ENCODE measurements at regions not wholly inside any gene's neighbourhood (a gene's known extent, or its start where the extent isn't known, plus 50 kb on each side); places are given as distances from the start of the nearest gene placed in this dataset.

DNA sequence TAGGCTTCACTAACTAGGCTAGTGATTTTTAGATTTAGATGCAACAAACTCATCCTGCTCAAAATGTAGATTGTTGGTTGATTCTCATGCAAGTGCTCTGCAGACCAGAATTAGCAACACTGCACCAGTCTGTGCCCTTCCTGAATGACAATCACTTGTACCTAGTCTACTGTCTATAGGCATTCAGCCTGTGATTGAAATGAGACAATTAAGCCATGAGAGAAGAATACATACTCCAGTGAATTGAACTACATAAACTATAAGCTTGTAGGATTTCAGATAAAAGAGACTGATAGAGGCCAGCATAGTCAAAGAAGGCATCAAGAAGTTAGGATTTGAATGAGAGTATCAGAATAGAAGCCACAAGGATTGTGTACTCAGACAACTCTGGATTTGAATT, 138.3 kb upstream of the NRXN1 start:
- Histone ChIP-seq H3K4me3 (no peak overlapping the region), H3K4me1 (no peaks in the 10 kb centered on the region), H3K9me3 (peaks cover 0 to 4% of the 10 kb centered on the region in 2 donors), H3K27ac (no peak overlapping the region), H3K27me3 (no peaks in the 10 kb centered on the region), H3K36me3 (no peaks in the 10 kb centered on the region)
- ATAC-seq, result no peak
- TF ChIP-seq, protein P1, sequence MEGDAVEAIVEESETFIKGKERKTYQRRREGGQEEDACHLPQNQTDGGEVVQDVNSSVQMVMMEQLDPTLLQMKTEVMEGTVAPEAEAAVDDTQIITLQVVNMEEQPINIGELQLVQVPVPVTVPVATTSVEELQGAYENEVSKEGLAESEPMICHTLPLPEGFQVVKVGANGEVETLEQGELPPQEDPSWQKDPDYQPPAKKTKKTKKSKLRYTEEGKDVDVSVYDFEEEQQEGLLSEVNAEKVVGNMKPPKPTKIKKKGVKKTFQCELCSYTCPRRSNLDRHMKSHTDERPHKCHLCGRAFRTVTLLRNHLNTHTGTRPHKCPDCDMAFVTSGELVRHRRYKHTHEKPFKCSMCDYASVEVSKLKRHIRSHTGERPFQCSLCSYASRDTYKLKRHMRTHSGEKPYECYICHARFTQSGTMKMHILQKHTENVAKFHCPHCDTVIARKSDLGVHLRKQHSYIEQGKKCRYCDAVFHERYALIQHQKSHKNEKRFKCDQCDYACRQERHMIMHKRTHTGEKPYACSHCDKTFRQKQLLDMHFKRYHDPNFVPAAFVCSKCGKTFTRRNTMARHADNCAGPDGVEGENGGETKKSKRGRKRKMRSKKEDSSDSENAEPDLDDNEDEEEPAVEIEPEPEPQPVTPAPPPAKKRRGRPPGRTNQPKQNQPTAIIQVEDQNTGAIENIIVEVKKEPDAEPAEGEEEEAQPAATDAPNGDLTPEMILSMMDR (IDR thresholded peaks at IDR 0.05), result no peak
- intact Hi-C loops (cut with DNase I), result no loop called here
- DNase-seq, result no peak

DNA sequence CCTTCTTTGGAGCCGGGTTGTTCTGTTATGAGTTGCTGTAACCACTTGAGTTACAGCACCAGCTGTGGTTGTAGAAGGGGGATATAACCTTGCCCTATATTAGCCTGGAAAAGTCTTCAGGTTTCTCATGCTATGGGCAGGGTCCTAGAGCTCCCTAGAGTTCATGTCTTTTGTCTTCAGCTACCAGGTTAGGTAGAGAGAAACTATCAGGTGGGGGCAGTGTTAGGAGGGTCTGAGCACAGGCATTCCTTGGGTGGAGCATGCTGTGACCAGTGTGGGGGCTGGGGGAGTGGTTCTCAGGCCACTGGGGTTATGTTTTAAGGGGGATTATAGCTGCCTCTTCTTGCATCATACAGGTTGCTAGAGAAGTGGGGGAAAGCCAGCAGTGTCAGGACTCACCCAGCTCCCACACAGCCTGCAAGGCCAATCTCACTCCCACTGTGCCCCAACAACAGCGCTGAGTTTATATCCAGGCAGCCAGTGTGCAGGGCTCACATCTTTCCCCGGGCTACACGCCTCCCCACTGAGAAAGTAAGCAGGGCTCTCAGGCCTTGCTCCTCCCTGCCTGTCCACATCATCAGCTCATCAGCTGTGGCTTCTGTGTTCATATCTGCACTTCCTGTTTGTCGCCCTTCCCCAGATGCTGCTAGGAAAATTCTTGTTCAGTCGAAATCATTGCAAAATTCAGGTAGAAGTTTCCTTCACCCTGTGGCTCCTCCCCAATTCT, 133.8 kb upstream of the NRXN1 start:
- Histone ChIP-seq H3K27ac (no peak overlapping the region), H3K4me3 (no peak overlapping the region), H3K9me3 (peaks cover 0 to 1% of the 10 kb centered on the region in 2 donors), H3K36me3 (no peaks in the 10 kb centered on the region), H3K4me1 (no peaks in the 10 kb centered on the region), H3K27me3 (no peaks in the 10 kb centered on the region)
- ATAC-seq (no peak), DNase-seq (no peak)
- intact Hi-C loops (cut with DNase I), result no loop called here
- TF ChIP-seq, protein P1 (IDR thresholded peaks at IDR 0.05), result no peak

DNA sequence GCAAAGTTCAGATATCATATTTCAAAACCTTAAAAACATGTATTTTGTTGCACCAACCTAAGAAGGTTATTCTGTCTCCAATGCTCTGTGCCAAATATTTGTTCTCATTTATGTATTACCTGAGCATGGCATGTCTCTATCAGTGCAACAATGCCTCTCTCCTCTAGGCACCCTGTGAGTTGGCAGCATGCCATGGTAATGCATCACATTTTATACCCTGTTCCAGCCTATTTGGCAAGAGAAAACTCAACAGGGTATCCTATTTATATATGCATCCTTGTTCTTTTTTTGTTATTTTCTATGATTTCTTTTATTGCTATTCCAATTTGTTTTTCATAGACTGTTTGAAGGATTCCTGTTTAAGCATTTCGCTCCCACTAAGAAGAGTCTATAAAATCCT, 126.3 kb upstream of the NRXN1 start:
- Histone ChIP-seq H3K27ac (no peak overlapping the region), H3K4me3 (no peak overlapping the region), H3K4me1 (no peaks in the 10 kb centered on the region), H3K36me3 (no peaks in the 10 kb centered on the region), H3K9me3 (no peaks in the 10 kb centered on the region), H3K27me3 (no peaks in the 10 kb centered on the region)
- ATAC-seq, result no peak
- DNase-seq, result no peak
- TF ChIP-seq, protein P1 (IDR thresholded peaks at IDR 0.05), result no peak
- intact Hi-C loops (cut with DNase I), result no loop called here

DNA sequence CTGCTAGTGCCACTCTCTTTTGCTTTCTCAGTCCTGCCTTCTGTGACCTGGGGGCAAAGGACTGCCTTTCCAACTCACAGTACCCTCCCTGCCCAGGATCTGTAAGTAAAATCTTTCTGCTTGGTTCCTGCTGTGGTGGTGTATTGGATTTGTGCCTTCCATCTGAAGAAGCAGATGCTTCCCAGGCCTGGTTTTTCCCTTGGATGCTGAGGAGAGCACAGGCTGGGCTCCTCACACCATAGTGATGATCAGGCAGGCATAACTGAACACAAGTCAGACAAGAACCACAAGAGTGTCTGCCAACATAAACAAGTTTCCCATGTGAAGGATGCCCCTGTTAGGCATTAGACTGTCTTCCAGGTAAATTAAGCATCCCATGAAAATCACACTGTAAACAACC, 121.3 kb upstream of the NRXN1 start:
- H3K36me3 ChIP-seq, result no peaks in the 10 kb centered on the region
- no peak for ATAC-seq
- intact Hi-C loops (cut with DNase I), result no loop called here
- no peak overlapping the region for H3K27ac ChIP-seq
- H3K27me3 ChIP-seq, result no peaks in the 10 kb centered on the region
- no peaks in the 10 kb centered on the region for H3K4me1 ChIP-seq
- peaks cover 0 to 11% of the 10 kb centered on the region in 2 donors for H3K9me3 ChIP-seq
- H3K4me3 ChIP-seq, result no peak overlapping the region
- TF ChIP-seq, protein P1 (IDR thresholded peaks at IDR 0.05), result no peak
- DNase-seq, result no peak

DNA sequence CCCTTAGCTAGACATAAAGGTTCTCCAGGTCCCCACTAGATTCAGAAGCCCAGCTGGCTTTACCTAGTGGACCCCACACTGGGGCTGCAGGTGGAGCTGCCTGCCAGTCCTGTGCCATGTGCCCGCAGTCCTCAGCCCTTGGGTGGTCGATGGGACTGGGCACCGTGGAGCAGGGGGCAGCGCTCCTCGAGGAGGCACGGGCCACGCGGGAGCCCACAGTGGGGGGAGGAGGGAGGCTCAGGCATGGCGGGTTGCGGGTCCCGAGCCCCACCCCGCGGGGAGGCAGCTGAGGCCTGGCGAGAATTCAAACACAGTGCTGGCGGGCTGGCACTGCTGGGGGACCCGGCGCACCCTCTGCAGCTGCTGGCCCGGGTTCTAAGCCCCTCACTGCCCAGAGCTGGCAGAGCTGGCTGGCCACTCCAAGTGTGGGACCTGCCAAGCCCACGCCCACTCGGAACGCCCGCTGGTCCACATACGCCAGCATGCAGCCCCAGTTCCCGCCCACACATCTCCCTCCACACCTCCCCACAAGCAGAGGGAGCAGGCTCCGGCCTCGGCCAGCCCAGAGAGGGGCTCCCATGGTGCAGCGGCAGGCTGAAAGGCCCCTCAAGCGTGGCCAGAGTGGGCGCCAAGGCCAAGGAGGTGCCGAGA, 119.7 kb upstream of the NRXN1 start:
- DNase-seq (peak in 1 of 4 donors; percentile 60), ATAC-seq (no peak)
- H3K27ac ChIP-seq, result no peak overlapping the region

More for the DNA sequence above, 119.7 kb upstream of the NRXN1 start:
- no peaks in the 10 kb centered on the region for H3K27me3 ChIP-seq
- TF ChIP-seq, protein P1 (IDR thresholded peaks at IDR 0.05), result no peak
- H3K9me3 ChIP-seq, result peaks cover 0 to 19% of the 10 kb centered on the region in 2 donors
- no peaks in the 10 kb centered on the region for H3K36me3 ChIP-seq
- H3K4me3 ChIP-seq, result no peak overlapping the region
- intact Hi-C loops (cut with DNase I), result no loop called here
- H3K4me1 ChIP-seq, result no peaks in the 10 kb centered on the region
